Epidermal melanocyte (primary cell): ENCODE measurements at regions not wholly inside any gene's neighbourhood (a gene's known extent, or its start where the extent isn't known, plus 50 kb on each side); places are given as distances from the start of the nearest gene placed in this dataset.
"Not testable (repeated sequence)": the region's sequence is repeated elsewhere in the genome, so short reads cannot be mapped to it uniquely, and the experiment has no call there.

Experiments
- DNase-seq: peaks from one replicate; pipeline ENCODE4 v3.0.0; 2011; ENCODE audit warnings: low spot score; ENCODE audit not compliant: insufficient read length

DNA sequence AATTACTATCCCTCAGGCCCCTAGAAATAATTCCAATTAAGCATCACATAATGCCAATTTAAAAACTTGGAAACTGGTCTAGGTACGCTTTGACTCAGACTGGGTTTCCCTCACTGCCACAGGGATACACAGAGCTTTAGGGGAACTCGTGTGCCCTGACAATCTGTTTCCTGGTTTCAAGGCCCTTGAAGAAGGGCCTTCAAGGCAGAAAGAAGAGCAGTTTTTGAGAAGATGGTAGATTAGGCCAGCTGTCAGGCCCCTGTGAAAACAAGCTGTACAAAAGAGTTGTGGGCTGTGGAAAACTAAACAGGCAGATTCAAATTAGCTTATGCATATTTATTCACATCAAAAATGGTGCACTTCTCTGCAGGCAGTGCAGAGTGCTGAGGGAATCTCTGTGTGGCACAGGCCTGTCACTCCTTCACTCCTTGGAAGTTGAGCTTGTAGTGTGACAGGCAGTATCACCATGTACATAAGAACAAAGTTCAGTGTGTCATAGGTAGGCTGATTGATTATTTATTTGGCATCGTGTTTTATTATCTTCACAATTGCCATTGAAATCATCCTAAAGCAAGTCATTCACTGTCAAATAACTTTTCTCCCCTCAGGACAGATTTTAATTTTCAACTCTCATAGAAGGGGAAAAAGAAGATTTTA, 614.4 kb upstream of the GYPC start:
- no peak for DNase-seq

DNA sequence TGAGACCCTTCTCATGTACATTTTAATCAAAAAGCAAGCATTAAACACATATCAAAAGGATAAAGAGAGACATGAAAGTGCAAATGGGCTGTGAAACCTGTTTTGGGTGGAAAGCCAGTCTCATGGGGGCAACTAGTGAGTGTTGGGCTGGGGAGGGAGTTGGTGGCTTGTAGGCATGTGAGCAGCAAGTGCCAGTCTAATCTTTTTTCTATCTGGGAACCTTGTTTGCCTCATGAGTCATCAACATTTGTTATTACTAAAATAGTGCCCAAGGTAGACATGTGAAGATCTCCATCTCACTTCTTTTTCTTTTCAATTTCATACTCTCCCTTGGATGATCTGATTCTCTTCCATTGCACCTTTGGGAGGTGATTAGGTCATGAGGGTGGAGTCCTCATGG, 613.9 kb upstream of the GYPC start:
- no peak for DNase-seq

DNA sequence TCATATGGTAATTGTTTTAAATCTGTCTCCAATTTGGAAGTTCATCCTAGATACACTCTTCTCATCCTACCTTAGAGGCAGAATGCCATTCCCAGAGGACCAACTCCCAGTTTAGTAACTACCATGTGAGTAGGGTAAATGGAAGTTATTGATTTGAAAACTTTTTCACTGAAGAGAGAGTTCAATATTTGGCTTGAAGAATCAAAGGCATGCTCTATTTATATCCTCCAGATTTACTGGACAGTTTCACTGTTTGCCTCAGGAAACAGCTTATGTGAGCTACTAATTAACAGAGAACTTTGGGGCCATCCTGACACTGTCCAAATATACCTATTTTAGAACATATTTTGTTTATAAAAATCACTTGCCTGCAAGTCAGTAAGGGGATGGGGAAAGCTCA, 607.2 kb upstream of the GYPC start:
- DNase-seq, result no peak

DNA sequence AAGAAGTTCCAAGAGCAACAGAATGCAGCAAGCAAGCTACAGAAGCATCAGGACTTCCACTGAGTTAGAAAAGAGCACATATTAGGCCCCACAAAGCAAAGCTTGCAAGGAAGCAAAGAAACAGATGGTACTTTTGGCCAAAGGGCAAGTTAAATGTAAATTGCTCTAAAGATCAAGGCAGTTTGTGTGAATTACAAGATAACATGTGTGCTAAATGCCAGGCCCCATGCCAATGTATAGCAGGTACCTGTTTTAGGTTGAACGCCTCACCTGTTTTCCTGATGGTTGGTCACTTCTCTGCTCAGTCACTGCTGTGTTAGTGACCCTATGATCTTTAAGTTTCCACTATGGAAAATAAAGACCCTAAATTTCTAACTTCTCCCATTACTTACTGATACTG, 606.5 kb upstream of the GYPC start:
- DNase-seq, result no peak

DNA sequence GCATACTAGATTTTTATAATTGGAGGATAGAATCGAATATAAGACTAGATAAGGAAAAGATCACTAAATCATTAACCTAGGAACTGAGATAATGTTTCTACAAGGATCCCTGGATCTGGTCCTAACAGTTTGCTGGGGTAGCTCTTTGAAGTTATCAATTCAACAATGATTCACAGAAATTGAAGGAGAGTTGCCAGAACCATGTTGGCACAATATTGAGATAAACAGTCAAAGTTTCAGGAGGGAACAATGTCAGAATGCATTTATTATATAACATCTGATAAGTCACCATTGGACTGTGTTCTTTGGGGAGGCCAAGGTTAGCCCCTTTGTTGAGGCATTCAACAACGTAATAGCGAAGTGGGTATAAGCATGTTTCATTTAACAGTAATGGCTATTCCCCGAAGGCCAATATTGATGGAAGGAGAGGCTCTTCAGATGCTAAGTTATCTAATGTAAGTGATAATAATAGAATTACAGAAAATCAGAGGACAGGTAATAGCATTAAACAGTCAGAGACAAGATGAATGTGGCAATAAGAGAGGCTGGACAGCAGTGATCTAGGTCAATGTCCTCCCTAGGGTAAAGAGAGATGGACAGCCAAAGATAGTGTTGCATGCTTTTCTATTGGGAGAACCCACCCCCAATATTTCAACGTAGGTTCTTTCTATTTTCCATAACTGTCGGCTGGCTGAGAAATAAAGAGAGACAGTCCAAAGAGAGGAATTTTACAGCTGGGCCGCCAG, 604.8 kb upstream of the GYPC start:
- DNase-seq, result no peak

DNA sequence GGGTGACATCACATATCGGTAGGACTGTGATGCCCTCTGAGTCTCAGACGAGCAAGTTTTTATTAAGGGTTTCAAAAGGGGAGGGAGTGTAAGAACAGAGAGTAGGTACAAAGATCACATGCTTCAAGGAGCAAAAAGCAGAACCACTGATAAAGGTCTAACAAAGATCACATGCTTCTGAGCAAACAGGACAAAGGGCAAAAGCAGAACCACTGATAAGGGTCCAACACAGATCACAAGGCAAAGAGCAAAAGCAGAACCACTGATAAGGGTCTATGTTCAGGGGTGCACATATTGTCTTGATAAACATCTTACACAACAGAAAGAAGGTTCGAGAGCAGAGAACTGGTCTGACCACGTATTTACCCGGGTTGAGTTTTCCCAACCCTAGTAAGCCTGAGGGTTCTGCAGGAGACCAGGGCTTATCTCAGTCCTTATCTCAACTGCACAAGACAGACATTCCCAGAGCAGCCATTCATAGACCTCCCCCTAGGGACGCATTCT, 604.2 kb upstream of the GYPC start:
- DNase-seq, result not testable (repeated sequence)

DNA sequence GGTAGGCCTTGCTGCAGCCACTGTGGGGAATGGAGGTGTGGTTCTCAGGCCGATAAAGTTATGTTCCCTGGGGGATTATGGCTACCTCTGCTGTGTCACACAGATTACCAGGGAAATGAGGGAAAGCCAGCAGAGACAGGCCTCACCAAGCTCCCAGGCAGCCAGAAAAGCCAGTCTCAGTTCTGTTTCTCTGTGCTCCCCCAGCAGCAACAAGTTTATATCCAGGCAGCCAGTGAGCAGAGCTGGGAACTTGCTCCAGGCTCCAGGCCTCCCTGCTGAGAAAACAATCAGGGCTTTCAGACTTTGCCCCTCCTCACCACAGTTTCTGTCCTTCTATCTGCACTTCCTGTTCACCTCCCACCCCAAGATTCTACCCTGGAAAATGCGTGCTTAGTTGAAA, 596.6 kb upstream of the GYPC start:
- DNase-seq, result peak; percentile 25

DNA sequence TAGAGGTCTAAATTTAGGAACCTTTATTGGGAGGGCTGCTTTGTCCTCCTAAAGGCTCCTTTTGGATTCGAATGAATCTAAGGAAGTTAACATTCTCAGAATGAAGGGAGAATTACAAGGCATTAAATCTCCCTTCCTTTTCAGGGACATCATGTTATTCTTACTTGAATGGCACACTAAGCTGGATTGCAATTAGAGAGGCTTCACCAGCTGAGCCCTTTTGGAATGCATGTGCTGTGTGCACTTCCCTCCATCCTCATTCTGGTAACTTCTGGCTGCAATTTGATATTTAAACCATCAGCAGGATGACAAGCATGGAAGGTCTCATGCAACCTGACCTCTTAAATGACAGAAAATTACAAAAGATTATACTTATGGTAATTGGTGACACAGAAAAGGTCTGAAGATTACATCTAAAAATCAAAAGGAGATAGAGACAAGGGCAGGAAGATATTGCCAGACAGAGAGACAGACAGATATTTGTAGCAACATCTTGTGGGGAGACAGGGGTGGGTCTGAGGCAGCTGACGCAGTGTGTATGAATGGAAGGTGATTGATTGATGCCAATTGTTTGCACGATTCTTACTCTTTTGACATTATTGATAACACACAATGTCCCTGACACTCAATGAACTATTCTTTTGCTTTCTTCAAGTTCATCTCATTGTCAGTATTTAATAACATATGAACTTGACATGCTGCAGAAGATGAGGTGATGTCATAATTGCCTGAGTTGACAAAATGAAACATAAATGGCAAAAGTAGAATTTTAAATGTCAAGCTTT, 570.8 kb upstream of the GYPC start:
- DNase-seq, result no peak

DNA sequence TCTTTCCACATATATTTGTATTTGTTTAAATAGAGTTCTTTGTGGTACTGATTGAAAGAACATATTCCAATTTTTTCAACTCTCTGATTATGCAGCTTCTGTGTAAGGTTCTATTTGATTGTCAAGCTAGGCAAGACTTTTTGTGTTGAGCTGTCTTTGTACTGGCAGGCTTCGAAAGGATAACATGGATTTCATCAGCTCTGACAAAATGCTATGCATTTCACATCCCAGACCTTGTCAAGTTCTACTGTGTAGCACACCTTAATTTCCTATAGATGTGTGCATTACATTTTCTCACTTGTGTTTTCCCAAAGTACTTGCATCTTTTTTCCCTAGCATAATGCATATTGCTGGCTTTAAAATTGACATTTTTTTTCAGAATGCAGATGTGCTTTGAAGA, 555.0 kb upstream of the GYPC start:
- no peak for DNase-seq

DNA sequence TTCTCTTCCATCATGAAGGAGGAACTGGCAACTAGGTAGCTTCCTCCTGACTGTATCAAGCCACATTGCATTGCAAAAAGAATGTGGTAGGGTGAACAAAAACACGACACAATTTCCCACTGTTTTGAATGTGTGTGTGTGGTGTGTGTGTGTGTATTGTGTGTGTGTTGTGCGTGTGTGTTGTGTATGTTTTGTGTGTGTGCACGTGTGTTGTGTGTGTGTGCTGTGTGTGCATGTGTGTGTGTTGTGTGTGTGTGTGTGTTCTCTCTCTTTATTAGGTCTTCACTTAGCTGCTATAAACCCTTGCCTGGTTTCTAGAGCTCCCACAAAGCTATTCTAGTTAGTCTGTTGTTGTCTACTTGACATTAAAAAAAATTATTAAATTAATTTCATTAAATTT, 550.0 kb upstream of the GYPC start:
- DNase-seq, result no peak

DNA sequence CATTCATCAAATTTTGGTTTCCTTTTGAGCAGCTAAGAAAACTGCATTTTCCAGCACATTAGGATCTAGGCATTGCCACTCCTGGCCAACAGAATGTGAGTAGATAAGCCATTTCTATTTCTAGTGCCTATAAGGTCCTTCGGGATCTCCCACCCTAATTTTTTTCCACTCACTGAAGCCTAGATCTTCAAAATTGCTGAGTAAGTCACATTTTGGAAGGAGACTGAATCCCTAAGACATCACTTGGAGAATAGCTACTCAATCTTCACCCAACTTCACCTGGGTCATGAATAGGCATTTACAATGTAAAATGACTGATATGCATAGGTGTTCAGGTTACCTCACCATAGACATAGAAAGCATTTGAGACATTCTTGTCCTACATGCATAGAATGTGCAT, 548.1 kb upstream of the GYPC start:
- DNase-seq, result no peak

DNA sequence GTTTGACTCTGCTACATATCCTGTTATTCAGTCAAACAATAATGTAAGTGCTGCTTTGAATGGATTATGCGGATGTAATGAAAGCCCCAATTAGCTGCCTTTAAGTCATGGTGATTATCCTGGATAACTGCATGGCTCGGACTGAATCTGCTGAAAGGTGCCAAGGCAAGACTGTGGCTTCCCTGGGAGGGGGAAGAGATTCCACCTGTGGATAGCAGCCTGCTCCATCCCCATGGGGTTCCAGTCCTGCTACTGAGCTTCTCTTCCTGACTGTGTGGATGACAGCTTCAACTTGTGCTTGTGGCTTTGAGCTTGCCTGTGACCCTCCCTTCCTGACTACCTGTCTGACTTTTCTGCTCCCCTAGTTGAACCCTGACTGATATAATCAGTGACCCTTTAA, 540.0 kb upstream of the GYPC start:
- no peak for DNase-seq

DNA sequence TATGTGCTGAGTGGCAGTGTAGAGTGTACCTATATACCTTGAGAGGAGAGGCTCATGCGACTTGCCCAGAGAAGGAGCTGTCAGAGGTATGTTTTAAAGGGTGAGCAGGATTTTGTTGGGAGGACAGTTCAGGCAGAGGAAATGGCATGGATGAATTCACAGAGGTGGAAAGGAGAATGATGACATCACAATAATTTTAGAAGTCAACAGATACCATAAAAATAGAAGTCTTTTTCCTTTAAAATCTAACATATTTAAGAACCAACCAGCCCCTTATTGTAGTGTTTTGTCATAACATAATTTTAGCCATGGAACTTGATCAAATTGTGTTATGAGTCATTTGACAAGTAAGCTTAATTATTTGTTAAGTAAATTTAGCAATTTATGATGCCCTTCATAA, 538.1 kb upstream of the GYPC start:
- DNase-seq, result no peak

DNA sequence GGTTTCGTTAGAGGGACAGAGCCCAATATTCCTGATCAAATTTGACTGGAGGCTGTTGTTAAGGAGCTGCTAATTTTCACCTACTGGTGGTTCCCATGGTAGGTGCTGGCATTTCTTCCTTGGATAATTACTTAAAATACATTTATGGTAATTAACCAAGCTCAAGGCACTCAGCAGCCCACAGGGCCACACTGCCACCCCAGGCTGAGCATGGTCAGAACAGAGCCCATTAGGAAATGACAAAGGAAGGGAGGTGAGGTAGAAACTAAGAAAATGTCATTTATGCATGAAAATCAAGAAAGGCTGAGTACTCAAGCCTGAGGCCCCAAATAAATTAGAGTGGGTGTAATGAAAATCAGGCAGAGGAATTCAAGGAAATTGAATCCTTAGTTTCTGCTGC, 510.2 kb upstream of the GYPC start:
- no peak for DNase-seq

DNA sequence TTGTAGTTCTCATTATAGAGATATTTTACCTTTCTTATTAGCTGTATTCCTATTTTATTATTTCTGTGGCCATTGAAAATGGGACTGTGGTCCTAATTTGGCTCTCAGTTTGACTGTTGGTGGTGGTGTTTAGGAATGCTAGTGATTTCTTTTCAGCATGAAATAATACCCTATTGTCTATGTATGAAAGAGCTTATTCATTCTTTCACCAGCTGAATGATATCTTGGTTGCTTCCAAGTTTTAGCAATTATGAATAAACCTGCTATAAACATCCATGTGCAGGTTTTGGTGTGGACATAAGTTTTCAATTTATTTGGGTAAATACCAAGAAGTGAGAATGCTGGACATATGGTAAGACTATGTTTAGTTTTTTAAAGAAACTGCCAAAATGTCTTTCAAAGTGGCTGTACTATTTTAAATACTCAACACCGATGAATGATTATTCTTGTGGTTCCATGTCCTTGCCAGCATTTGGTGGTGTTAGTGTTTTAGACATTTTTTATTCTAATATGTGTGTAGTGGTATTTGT, 501.6 kb upstream of the GYPC start:
- DNase-seq, result no peak

DNA sequence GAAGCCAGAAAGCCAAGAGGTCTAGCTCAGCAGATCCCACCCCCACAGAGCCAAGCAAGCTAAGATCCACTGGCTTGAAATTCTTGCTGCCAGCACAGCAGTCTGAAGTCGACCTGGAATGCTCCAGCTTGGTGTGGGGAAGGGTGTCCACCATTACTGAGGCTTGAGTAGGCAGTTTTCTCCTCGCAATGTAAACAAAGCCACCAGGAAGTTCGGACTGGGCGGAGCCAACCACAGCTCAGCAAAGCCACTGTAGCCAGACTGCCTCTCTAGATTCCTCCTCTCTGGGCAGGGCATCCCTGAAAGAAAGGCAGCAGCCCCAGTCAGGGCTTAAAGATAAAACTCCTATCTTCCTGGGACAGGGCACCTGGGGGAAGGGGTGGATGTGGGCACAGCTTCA, 495.0 kb upstream of the GYPC start:
- DNase-seq, result not testable (repeated sequence)

DNA sequence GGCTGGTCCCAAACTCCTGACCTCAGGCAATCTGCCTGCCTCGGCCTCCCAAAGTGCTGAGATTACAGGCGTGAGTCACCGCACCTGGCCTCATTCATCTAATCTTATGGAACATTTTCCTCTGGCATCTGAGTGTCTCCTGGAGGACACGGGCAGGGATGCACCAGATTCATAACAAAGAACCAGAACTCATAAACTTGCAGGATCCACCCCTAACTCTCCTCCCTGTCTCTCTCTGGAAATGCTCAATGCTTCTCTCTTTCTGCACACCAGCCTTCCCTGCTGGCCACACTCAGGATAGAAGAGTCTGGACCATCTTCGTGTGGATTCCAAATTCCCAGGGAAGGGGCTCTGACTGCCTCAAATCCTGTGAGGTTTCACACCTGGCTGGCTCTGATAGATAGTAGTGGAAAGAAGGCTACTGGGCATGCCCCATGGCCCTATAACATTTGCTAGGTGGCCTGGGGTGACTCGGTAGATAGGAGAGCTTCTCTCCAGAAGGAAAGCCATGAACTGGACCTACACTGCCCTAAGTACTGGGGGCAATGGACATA, 483.2 kb upstream of the GYPC start:
- DNase-seq, result no peak

DNA sequence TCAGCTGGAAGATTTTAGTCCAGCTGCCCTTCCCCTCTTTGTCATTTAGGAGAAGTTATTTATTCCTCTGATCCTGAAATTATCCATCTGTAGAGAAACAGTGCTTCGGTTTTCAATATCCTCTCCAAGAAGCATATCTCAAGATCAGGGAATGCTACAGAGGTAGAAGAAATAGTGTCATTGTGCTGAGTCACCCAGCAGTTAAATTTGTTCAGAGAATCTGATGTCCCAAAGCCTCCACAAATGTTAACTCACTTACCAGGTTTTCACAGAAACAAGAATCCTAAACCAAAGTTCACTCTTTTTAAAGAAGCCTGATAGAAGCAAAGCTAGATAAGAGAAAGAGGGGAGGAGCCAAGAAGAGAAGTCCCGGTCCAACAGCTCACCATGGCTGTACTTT, 480.7 kb upstream of the GYPC start:
- no peak for DNase-seq

DNA sequence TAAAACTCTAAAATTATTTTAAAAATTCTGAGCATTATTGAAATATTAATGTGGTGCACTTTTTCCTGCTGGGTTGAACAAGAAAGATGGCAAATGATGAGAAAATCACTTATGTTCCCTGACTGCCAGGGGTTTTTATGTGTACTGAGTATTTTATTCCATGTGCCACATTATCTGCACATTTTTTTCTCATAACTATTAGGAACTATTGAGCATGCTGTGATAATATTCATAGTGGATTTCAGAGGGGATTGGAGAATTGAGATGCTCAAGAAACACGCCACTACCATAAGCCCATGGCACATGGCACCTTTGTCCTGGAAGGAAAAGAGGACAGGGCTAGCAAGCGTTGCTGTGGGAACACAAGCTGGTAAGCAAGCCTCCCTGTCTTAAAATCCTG, 478.5 kb upstream of the GYPC start:
- no peak for DNase-seq

DNA sequence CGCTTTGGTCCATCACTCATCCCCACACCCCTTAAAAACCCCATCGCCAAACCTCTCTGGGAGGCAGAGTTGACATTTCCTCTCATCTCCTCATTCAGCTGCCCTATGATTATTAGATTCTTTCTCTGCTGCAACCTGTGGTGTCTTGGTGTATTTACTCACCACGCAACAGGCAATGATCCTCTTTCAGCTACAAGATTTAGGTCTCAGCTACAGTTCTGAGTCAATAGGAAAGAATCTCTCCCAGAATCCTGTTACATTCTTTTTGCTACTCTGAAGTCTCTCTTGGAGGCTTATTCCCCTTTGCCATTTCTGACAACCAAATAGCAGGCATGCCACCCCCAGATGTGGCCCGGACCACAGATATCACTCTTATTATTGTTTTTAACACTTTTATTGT, 468.3 kb upstream of the GYPC start:
- no peak for DNase-seq

DNA sequence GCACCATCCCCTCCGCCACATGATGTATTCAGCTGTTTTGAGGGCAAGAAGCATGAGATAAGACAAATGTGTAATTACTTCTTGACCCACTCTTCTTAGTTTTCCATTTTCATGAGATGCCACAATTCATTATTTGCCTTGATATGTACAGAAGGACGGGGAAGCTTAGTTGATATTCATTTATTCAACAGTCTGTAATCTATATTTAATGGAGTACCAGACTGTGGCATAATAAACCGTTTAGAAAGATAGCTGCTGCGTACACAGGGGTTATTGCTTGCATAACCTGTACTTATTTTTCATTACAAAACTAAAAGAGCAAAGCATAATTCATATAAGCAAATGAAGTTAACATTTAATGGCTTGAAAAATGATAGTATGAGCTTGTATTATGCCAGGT, 466.4 kb upstream of the GYPC start:
- no peak for DNase-seq

DNA sequence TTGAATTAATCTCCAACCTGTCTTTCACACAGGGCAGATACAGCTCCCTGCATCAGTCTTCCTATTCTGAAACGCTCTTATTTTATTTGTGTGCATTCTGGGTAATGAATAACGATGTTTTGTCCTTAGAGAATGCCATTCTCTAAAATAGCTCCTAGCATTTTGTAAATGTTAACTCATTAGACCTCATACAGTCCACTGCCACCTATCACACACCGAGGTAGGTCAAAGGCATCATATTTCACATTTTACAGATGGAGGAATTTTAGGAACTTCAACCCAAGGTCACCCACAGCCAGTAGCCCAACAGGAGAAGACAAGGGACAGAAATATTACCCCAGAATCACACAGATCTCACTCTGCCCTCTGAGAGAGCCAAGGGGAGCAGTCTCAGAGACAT, 455.4 kb upstream of the GYPC start:
- no peak for DNase-seq
